ENCODE measurements at regions not wholly inside any gene's neighbourhood (a gene's known extent, or its start where the extent isn't known, plus 50 kb on each side); places are given as distances from the start of the nearest gene placed in this dataset.

GRCh38 chr6:16912756-16913155, 151.5 kb upstream of the ATXN1 start:
- H3K4me3 ChIP-seq (ENCODE audit: low read length), result no peak overlapping the region
- TF ChIP-seq CTCF (IDR thresholded peaks at IDR 0.05; ENCODE audit: insufficient read depth, low read depth, low read length, missing control alignments), result no peak
- no peak for DNase-seq (ENCODE audit: low read depth)

- DNase-seq (ENCODE audit: low read depth), result no peak
- no peak for TF ChIP-seq CTCF (IDR thresholded peaks at IDR 0.05; ENCODE audit: insufficient read depth, low read depth, low read length, missing control alignments)
- H3K4me3 ChIP-seq (ENCODE audit: low read length), result no peak overlapping the region
Measured at GRCh38 chr6:16911088-16911487, 149.8 kb upstream of the ATXN1 start.

GRCh38 chr6:16909658-16910360, 148.5 kb upstream of the ATXN1 start:
- no peak for DNase-seq (ENCODE audit: low read depth)
- TF ChIP-seq CTCF (IDR thresholded peaks at IDR 0.05; ENCODE audit: insufficient read depth, low read depth, low read length, missing control alignments), result no peak
- H3K4me3 ChIP-seq (ENCODE audit: low read length), result no peak overlapping the region

- DNase-seq (ENCODE audit: low read depth), result no peak
- H3K4me3 ChIP-seq (ENCODE audit: low read length), result no peak overlapping the region
- TF ChIP-seq CTCF (IDR thresholded peaks at IDR 0.05; ENCODE audit: insufficient read depth, low read depth, low read length, missing control alignments), result no peak
Measured at GRCh38 chr6:16907991-16908390, 146.7 kb upstream of the ATXN1 start.

- DNase-seq (ENCODE audit: low read depth), result no peak
- TF ChIP-seq CTCF (IDR thresholded peaks at IDR 0.05; ENCODE audit: insufficient read depth, low read depth, low read length, missing control alignments), result no peak
Measured at GRCh38 chr6:16904957-16905356, 143.7 kb upstream of the ATXN1 start.

GRCh38 chr6:16903470-16903869, 142.2 kb upstream of the ATXN1 start:
- TF ChIP-seq CTCF (IDR thresholded peaks at IDR 0.05; ENCODE audit: insufficient read depth, low read depth, low read length, missing control alignments), result no peak
- no peak for DNase-seq (ENCODE audit: low read depth)
- no peak overlapping the region for H3K4me3 ChIP-seq (ENCODE audit: low read length)

More at GRCh38 chr6:16904957-16905356, 143.7 kb upstream of the ATXN1 start:
- no peak overlapping the region for H3K4me3 ChIP-seq (ENCODE audit: low read length)

- no peak for TF ChIP-seq CTCF (IDR thresholded peaks at IDR 0.05; ENCODE audit: insufficient read depth, low read depth, low read length, missing control alignments)
- no peak for DNase-seq (ENCODE audit: low read depth)
- H3K4me3 ChIP-seq (ENCODE audit: low read length), result no peak overlapping the region
Measured at GRCh38 chr6:16902502-16902901, 141.2 kb upstream of the ATXN1 start.

Data from epithelial cell of esophagus (primary cell).